PC-9 (cell line): ENCODE measurements at regions not wholly inside any gene's neighbourhood (a gene's known extent, or its start where the extent isn't known, plus 50 kb on each side); places are given as distances from the start of the nearest gene placed in this dataset.

ENCODE experiments used
- BruUV-seq: library from RNA; stranded (reverse); fragments of 400-500 nt; replicated peaks from 2 replicates; lab custom pipeline; 2021; lab: Mats Ljungman, UMichigan
- CTCF ChIA-PET: fragments of 300-600 bp; sonication (Branson Sonifier 250); formaldehyde crosslinking; loops from one replicate; lab custom pipeline; 2022; ENCODE audit warnings: antibody characterized with exemption; lab: Charles Lee
- POLR2A ChIA-PET: fragments of 300-600 bp; sonication (Branson Sonifier 250); formaldehyde crosslinking; loops from one replicate; lab custom pipeline; 2022; ENCODE audit warnings: antibody characterized with exemption; ENCODE audit not compliant: unreplicated experiment; lab: Charles Lee
- DNase-seq, 2 experiments: peaks; one replicate each; pipeline versions ENCODE4 v3.0.0 to v3.0.0-alpha.2; 2015 to 2022; ENCODE audit warnings: mixed read lengths in 1 of 2
- H2AFZ ChIP-seq: fragments of 200-600 bp; sonication (generic); 2 replicates; pipeline ENCODE4 v1.8.1; 2017; ENCODE audit warnings: antibody characterized with exemption
- H3F3A ChIP-seq: fragments of 200-600 bp; sonication (generic); 2 replicates; pipeline ENCODE4 v1.8.1; 2017; ENCODE audit warnings: antibody characterized with exemption, mild to moderate bottlenecking, low read depth; ENCODE audit not compliant: insufficient read depth
- H3K27ac ChIP-seq: fragments of 200-600 bp; sonication (generic); 2 replicates; pipeline ENCODE4 v1.6.1; 2016; ENCODE audit warnings: mixed run types
- H3K27me3 ChIP-seq: fragments of 200-600 bp; sonication (generic); 2 replicates; pipeline ENCODE4 v1.6.1; 2016; ENCODE audit warnings: low read depth, mixed run types; ENCODE audit not compliant: insufficient read depth
- H3K36me3 ChIP-seq: fragments of 200-600 bp; sonication (generic); 2 replicates; pipeline ENCODE4 v1.6.1; 2016; ENCODE audit warnings: low read depth, mixed run types
- H3K4me1 ChIP-seq: fragments of 200-600 bp; sonication (generic); replicated peaks from 2 replicates; pipeline ENCODE4 v1.6.1; 2016; ENCODE audit warnings: mixed run types; ENCODE audit not compliant: insufficient read depth
- H3K4me2 ChIP-seq: fragments of 200-600 bp; sonication (generic); 2 replicates; pipeline ENCODE4 v1.6.1; 2017; ENCODE audit warnings: mixed run types
- H3K4me3 ChIP-seq: fragments of 200-600 bp; sonication (generic); 2 replicates; pipeline ENCODE4 v1.6.1; 2016; ENCODE audit warnings: mixed run types
- H3K79me2 ChIP-seq: fragments of 200-600 bp; sonication (generic); 2 replicates; pipeline ENCODE4 v1.6.1; 2017; ENCODE audit warnings: low read depth, mixed run types
- H3K9me2 ChIP-seq: fragments of 200-600 bp; sonication (generic); 2 replicates; pipeline ENCODE4 v1.8.1; 2017; ENCODE audit warnings: mild to moderate bottlenecking; ENCODE audit not compliant: insufficient read depth
- H3K9me3 ChIP-seq: fragments of 200-600 bp; sonication (generic); 2 replicates; pipeline ENCODE4 v1.8.1; 2016; ENCODE audit warnings: low read depth; ENCODE audit not compliant: insufficient read depth
- H4K20me1 ChIP-seq: fragments of 200-600 bp; sonication (generic); 2 replicates; pipeline ENCODE4 v1.8.1; 2017; ENCODE audit not compliant: insufficient read depth
- EZH2 ChIP-seq: fragments of 200-600 bp; sonication (generic); IDR thresholded peaks from 2 replicates; pipeline ENCODE4 v1.8.0; 2017; ENCODE audit warnings: antibody characterized with exemption, low read depth
- intact Hi-C: fragments of 100-400 bp; cut with micrococcal nuclease; formaldehyde crosslinking; loops from one replicate; pipeline ENCODE4 v1.10.0; 2022; ENCODE audit not compliant: unreplicated experiment
- TF ChIP-seq, protein P1 (sequence below): fragments of 200-600 bp; sonication (generic); conservative IDR thresholded peaks from 2 replicates; pipeline ENCODE4 v1.6.1; 2017; ENCODE audit warnings: mixed run types, antibody characterized with exemption, mild to moderate bottlenecking, moderate library complexity

DNA sequence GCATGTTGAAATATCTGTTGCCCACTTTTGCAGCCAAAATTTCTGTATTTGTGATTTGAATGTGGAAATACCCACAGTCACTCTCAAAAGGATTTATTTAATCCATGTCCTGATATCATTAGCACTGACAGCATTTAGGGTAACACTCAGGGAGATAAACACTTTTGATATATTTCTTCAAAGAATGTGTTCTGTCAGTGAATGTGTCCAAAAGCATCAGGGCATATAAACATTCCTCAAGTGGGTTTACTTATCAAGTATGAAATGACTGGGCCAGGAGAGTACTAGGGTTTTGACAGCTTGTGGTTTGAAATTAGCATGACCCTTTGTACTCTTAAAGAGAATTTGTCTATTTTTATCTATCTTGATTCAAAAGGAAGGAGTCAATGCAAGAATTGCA is 1302.1 kb upstream of the ADGRL2 start:
- intact Hi-C loops: no loop called here
- no peaks in the 10 kb centered on the region for H3K27me3 ChIP-seq
- no peak overlapping the region for H3K4me2 ChIP-seq
- no peaks in the 10 kb centered on the region for H3K9me2 ChIP-seq
- TF ChIP-seq, protein P1, sequence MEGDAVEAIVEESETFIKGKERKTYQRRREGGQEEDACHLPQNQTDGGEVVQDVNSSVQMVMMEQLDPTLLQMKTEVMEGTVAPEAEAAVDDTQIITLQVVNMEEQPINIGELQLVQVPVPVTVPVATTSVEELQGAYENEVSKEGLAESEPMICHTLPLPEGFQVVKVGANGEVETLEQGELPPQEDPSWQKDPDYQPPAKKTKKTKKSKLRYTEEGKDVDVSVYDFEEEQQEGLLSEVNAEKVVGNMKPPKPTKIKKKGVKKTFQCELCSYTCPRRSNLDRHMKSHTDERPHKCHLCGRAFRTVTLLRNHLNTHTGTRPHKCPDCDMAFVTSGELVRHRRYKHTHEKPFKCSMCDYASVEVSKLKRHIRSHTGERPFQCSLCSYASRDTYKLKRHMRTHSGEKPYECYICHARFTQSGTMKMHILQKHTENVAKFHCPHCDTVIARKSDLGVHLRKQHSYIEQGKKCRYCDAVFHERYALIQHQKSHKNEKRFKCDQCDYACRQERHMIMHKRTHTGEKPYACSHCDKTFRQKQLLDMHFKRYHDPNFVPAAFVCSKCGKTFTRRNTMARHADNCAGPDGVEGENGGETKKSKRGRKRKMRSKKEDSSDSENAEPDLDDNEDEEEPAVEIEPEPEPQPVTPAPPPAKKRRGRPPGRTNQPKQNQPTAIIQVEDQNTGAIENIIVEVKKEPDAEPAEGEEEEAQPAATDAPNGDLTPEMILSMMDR: no peak
- no peak for TF ChIP-seq EZH2
- H3K79me2 ChIP-seq: no peaks in the 10 kb centered on the region
- no peak overlapping the region for H3K27ac ChIP-seq
- H2AFZ ChIP-seq: no peak overlapping the region; the same call in 1 of the 2 replicates
- H3K4me3 ChIP-seq: no peak overlapping the region
- H3K4me1 ChIP-seq: no peaks in the 10 kb centered on the region
- no peaks in the 10 kb centered on the region for H4K20me1 ChIP-seq
- no peaks in the 10 kb centered on the region for H3K36me3 ChIP-seq
- BruUV-seq: no TSS peak
- CTCF ChIA-PET: no interaction called here
- DNase-seq: no peak
- no peaks in the 10 kb centered on the region for H3F3A ChIP-seq
- POLR2A ChIA-PET: no interaction called here
- peaks cover 2% of the 10 kb centered on the region; the same call in 1 of the 2 replicates for H3K9me3 ChIP-seq

DNA sequence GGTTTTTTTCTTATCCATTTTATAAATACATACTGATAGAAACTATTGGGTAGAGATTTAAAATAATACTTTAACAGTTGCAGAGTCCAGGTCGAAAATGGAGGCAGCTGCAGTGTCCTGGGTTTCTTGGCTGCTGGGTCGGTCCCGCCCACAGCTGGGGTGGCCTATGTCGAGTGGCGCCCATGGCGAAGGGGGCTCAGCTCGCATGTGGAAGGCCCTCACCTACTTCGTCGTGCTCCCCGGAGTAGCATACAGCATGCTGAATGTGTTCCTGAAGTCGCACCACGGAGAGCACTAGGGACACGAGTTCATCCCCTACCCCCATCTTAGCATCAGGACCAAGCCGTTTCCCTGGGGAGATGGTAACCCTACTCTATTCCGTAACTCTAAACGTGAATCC is 1304.9 kb upstream of the ADGRL2 start:
- Histone ChIP-seq H3F3A (no peaks in the 10 kb centered on the region), H2AFZ (no peak overlapping the region), H3K4me2 (no peak overlapping the region), H3K27ac (no peak overlapping the region), H3K36me3 (no peaks in the 10 kb centered on the region), H4K20me1 (no peaks in the 10 kb centered on the region), H3K9me2 (no peaks in the 10 kb centered on the region; the same call in 1 of the 2 replicates), H3K4me1 (no peaks in the 10 kb centered on the region), H3K4me3 (no peak overlapping the region), H3K79me2 (no peaks in the 10 kb centered on the region), H3K9me3 (peaks cover 5% of the 10 kb centered on the region; the same call in 1 of the 2 replicates), H3K27me3 (no peaks in the 10 kb centered on the region)
- DNase-seq: no peak
- intact Hi-C loops: no loop called here
- BruUV-seq: no TSS peak
- ChIA-PET CTCF (no interaction called here), POLR2A (no interaction called here)
- TF ChIP-seq, protein P1: no peak
- TF ChIP-seq EZH2: no peak

DNA sequence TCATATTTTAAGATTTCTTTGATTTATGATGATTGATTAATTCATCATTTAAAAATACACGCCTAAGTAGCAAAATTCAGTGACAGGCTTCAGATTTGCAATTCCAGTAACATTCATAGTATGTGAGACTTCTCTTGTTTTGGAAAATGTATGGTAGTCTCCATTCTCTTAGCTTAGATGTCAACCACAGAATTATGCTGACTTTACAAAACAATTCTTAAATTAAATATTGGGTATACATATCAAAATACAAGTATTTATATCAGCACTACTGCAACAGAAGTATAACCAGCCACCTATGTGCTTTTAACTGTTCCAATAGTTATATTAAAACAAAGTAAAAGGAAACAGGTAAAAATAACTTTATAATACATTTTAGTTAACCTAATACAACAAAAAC is 1328.6 kb upstream of the ADGRL2 start:
- H3K79me2 ChIP-seq: no peaks in the 10 kb centered on the region
- no peaks in the 10 kb centered on the region for H3K36me3 ChIP-seq
- no peak overlapping the region for H2AFZ ChIP-seq
- BruUV-seq: no TSS peak
- H3K27ac ChIP-seq: no peak overlapping the region
- no peak overlapping the region for H3K4me2 ChIP-seq
- TF ChIP-seq, protein P1: no peak
- TF ChIP-seq EZH2: no peak
- ChIA-PET POLR2A (no interaction called here), CTCF (no interaction called here)
- no peaks in the 10 kb centered on the region for H3K4me1 ChIP-seq
- no peaks in the 10 kb centered on the region for H3F3A ChIP-seq
- no peaks in the 10 kb centered on the region for H3K9me3 ChIP-seq
- H3K4me3 ChIP-seq: no peak overlapping the region
- intact Hi-C loops: no loop called here
- DNase-seq: no peak
- H4K20me1 ChIP-seq: no peaks in the 10 kb centered on the region; the same call in 1 of the 2 replicates
- H3K9me2 ChIP-seq: no peaks in the 10 kb centered on the region
- no peaks in the 10 kb centered on the region for H3K27me3 ChIP-seq
